ENCODE measurements at regions not wholly inside any gene's neighbourhood (a gene's known extent, or its start where the extent isn't known, plus 50 kb on each side); places are given as distances from the start of the nearest gene placed in this dataset.

GRCh38 chr2:58701688-58702301, 460.7 kb upstream of the FANCL start (continued):
- TF ChIP-seq, protein P1, sequence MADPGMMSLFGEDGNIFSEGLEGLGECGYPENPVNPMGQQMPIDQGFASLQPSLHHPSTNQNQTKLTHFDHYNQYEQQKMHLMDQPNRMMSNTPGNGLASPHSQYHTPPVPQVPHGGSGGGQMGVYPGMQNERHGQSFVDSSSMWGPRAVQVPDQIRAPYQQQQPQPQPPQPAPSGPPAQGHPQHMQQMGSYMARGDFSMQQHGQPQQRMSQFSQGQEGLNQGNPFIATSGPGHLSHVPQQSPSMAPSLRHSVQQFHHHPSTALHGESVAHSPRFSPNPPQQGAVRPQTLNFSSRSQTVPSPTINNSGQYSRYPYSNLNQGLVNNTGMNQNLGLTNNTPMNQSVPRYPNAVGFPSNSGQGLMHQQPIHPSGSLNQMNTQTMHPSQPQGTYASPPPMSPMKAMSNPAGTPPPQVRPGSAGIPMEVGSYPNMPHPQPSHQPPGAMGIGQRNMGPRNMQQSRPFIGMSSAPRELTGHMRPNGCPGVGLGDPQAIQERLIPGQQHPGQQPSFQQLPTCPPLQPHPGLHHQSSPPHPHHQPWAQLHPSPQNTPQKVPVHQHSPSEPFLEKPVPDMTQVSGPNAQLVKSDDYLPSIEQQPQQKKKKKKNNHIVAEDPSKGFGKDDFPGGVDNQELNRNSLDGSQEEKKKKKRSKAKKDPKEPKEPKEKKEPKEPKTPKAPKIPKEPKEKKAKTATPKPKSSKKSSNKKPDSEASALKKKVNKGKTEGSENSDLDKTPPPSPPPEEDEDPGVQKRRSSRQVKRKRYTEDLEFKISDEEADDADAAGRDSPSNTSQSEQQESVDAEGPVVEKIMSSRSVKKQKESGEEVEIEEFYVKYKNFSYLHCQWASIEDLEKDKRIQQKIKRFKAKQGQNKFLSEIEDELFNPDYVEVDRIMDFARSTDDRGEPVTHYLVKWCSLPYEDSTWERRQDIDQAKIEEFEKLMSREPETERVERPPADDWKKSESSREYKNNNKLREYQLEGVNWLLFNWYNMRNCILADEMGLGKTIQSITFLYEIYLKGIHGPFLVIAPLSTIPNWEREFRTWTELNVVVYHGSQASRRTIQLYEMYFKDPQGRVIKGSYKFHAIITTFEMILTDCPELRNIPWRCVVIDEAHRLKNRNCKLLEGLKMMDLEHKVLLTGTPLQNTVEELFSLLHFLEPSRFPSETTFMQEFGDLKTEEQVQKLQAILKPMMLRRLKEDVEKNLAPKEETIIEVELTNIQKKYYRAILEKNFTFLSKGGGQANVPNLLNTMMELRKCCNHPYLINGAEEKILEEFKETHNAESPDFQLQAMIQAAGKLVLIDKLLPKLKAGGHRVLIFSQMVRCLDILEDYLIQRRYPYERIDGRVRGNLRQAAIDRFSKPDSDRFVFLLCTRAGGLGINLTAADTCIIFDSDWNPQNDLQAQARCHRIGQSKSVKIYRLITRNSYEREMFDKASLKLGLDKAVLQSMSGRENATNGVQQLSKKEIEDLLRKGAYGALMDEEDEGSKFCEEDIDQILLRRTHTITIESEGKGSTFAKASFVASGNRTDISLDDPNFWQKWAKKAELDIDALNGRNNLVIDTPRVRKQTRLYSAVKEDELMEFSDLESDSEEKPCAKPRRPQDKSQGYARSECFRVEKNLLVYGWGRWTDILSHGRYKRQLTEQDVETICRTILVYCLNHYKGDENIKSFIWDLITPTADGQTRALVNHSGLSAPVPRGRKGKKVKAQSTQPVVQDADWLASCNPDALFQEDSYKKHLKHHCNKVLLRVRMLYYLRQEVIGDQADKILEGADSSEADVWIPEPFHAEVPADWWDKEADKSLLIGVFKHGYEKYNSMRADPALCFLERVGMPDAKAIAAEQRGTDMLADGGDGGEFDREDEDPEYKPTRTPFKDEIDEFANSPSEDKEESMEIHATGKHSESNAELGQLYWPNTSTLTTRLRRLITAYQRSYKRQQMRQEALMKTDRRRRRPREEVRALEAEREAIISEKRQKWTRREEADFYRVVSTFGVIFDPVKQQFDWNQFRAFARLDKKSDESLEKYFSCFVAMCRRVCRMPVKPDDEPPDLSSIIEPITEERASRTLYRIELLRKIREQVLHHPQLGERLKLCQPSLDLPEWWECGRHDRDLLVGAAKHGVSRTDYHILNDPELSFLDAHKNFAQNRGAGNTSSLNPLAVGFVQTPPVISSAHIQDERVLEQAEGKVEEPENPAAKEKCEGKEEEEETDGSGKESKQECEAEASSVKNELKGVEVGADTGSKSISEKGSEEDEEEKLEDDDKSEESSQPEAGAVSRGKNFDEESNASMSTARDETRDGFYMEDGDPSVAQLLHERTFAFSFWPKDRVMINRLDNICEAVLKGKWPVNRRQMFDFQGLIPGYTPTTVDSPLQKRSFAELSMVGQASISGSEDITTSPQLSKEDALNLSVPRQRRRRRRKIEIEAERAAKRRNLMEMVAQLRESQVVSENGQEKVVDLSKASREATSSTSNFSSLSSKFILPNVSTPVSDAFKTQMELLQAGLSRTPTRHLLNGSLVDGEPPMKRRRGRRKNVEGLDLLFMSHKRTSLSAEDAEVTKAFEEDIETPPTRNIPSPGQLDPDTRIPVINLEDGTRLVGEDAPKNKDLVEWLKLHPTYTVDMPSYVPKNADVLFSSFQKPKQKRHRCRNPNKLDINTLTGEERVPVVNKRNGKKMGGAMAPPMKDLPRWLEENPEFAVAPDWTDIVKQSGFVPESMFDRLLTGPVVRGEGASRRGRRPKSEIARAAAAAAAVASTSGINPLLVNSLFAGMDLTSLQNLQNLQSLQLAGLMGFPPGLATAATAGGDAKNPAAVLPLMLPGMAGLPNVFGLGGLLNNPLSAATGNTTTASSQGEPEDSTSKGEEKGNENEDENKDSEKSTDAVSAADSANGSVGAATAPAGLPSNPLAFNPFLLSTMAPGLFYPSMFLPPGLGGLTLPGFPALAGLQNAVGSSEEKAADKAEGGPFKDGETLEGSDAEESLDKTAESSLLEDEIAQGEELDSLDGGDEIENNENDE (IDR thresholded peaks at IDR 0.05; ENCODE audit: insufficient replicate concordance, low read length) = no peak
- TF ChIP-seq, protein P2, sequence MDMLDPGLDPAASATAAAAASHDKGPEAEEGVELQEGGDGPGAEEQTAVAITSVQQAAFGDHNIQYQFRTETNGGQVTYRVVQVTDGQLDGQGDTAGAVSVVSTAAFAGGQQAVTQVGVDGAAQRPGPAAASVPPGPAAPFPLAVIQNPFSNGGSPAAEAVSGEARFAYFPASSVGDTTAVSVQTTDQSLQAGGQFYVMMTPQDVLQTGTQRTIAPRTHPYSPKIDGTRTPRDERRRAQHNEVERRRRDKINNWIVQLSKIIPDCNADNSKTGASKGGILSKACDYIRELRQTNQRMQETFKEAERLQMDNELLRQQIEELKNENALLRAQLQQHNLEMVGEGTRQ (IDR thresholded peaks at IDR 0.05; ENCODE audit: low read length) = no peak
- TF ChIP-seq CTBP2 (IDR thresholded peaks at IDR 0.05; ENCODE audit: borderline replicate concordance, insufficient read depth, insufficient read length, low read length) = no peak
